ENCODE measurements at regions not wholly inside any gene's neighbourhood (a gene's known extent, or its start where the extent isn't known, plus 50 kb on each side); places are given as distances from the start of the nearest gene placed in this dataset.

DNA sequence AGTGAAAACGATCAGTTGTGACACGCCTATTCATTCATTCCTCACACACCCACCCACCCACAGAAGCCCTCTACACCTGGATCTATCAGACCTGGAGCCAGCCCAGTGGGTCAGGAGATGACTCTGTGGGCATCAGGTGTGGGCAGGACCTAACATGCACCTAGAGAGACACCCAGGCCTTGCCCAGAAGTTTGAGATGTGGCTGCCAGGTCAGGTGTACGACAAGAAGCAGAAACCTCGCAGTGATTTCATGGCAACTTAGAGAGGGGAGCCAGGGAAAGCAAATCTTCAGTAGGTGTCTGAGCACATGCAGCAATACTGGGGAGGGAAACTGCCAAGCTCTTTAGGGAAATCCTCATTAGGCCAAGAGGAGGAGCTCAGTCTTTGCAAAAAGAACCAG, 264.7 kb upstream of the ROPN1 start (continued):
- TF ChIP-seq SIN3A (conservative IDR thresholded peaks at IDR 0.05 in 1 of 2, IDR thresholded peaks at IDR 0.05 in 1 of 2; ENCODE audit: low read depth in 1 of 2, low read length in 2 of 2): no peak
- no peak for TF ChIP-seq KDM1A (IDR thresholded peaks at IDR 0.05; ENCODE audit: borderline replicate concordance, low read length)
